ENCODE measurements at regions not wholly inside any gene's neighbourhood (a gene's known extent, or its start where the extent isn't known, plus 50 kb on each side); places are given as distances from the start of the nearest gene placed in this dataset.
"Not testable (repeated sequence)": the region's sequence is repeated elsewhere in the genome, so short reads cannot be mapped to it uniquely, and the experiment has no call there.

- no peak for TF ChIP-seq CTCF (IDR thresholded peaks at IDR 0.05; ENCODE audit: control extremely low read depth, extremely low read depth, low read depth, missing control alignments)
- CTCF ChIA-PET: no interaction called here
- no peak for DNase-seq (ENCODE audit: extremely low spot score)
- POLR2A ChIA-PET: no interaction called here
Measured at GRCh38 chr9:129556491-129557191, 64.3 kb downstream of the C9orf50 start.

- no peak for DNase-seq (ENCODE audit: extremely low spot score)
- ChIA-PET CTCF (no interaction called here), POLR2A (no interaction called here)
- TF ChIP-seq CTCF (IDR thresholded peaks at IDR 0.05; ENCODE audit: control extremely low read depth, extremely low read depth, low read depth, missing control alignments): no peak
Measured at GRCh38 chr9:129555512-129556215, 65.2 kb downstream of the C9orf50 start.

GRCh38 chr9:129554649-129555048, 66.3 kb downstream of the C9orf50 start:
- POLR2A ChIA-PET: no interaction called here
- TF ChIP-seq CTCF (IDR thresholded peaks at IDR 0.05; ENCODE audit: control extremely low read depth, extremely low read depth, low read depth, missing control alignments): no peak
- no peak for DNase-seq (ENCODE audit: extremely low spot score)
- CTCF ChIA-PET: no interaction called here

GRCh38 chr9:129553277-129553676, 67.6 kb downstream of the C9orf50 start:
- POLR2A ChIA-PET: no interaction called here
- DNase-seq (ENCODE audit: extremely low spot score): no peak
- CTCF ChIA-PET: interaction anchor here (1.0 to 1.3 kb wide), 2 partner anchors 8 to 379 kb away, joined by 3 read pairs; no protein-coding TSS in a partner anchor

GRCh38 chr9:129552064-129552463, 68.8 kb downstream of the C9orf50 start:
- TF ChIP-seq CTCF (IDR thresholded peaks at IDR 0.05; ENCODE audit: control extremely low read depth, extremely low read depth, low read depth, missing control alignments): no peak
- POLR2A ChIA-PET: interaction anchor here (1.0 kb wide), 1 partner anchor 259 kb away, joined by 3 read pairs; no protein-coding TSS in a partner anchor
- no peak for DNase-seq (ENCODE audit: extremely low spot score)
- CTCF ChIA-PET: no interaction called here

More at GRCh38 chr9:129553277-129553676, 67.6 kb downstream of the C9orf50 start:
- no peak for TF ChIP-seq CTCF (IDR thresholded peaks at IDR 0.05; ENCODE audit: control extremely low read depth, extremely low read depth, low read depth, missing control alignments)

GRCh38 chr9:129551393-129551973, 69.4 kb downstream of the C9orf50 start:
- no peak for DNase-seq (ENCODE audit: extremely low spot score)
- TF ChIP-seq CTCF (IDR thresholded peaks at IDR 0.05; ENCODE audit: control extremely low read depth, extremely low read depth, low read depth, missing control alignments): no peak
- ChIA-PET CTCF (no interaction called here), POLR2A (interaction anchor here (1.0 kb wide), 1 partner anchor 259 kb away, joined by 3 read pairs; no protein-coding TSS in a partner anchor)

GRCh38 chr9:129550977-129551376, 69.9 kb downstream of the C9orf50 start:
- DNase-seq (ENCODE audit: extremely low spot score); POLR2A ChIA-PET; CTCF ChIA-PET: not testable (repeated sequence)
